Activated B cell treated with CpG ODN at 0.5 μM for 24 hours (primary cell): ENCODE measurements at regions not wholly inside any gene's neighbourhood (a gene's known extent, or its start where the extent isn't known, plus 50 kb on each side); places are given as distances from the start of the nearest gene placed in this dataset.

Experiments
- ATAC-seq: fragments of 200-7000 bp; cut with Tn5 transposase; one replicate; pipeline ENCODE4 v1.10.0; 2021; ENCODE audit warnings: low read depth, mild to moderate bottlenecking, moderate library complexity
- CTCF ChIA-PET: fragments of 350-600 bp; sonication (Branson Sonifier 250); formaldehyde crosslinking; loops from one replicate; lab custom pipeline; 2021; ENCODE audit warnings: antibody characterized with exemption; lab: Charles Lee
- POLR2A ChIA-PET: fragments of 350-600 bp; sonication (Branson Sonifier 250); formaldehyde crosslinking; loops from one replicate; lab custom pipeline; 2021; ENCODE audit warnings: antibody characterized with exemption; lab: Charles Lee
- DNase-seq: peaks from one replicate; pipeline ENCODE4 v3.0.0; 2022
- H3K27ac Mint-ChIP-seq: one replicate; pipeline ENCODE4 v1.8.0; 2020; ENCODE audit warnings: mixed read lengths
- H3K27me3 Mint-ChIP-seq: one replicate; pipeline ENCODE4 v1.8.0; 2021; ENCODE audit warnings: mixed read lengths
- H3K36me3 Mint-ChIP-seq: one replicate; pipeline ENCODE4 v1.8.0; 2021; ENCODE audit warnings: low read depth, mixed read lengths
- H3K4me1 Mint-ChIP-seq: one replicate; pipeline ENCODE4 v1.8.0; 2021; ENCODE audit warnings: mixed read lengths
- H3K4me3 Mint-ChIP-seq: one replicate; pipeline ENCODE4 v1.8.0; 2020; ENCODE audit warnings: mild to moderate bottlenecking, mixed read lengths
- H3K9me3 Mint-ChIP-seq: one replicate; pipeline ENCODE4 v1.8.0; 2020; ENCODE audit warnings: mixed read lengths
- CTCF ChIP-seq: fragments of 200-600 bp; IDR thresholded peaks from one replicate; pipeline ENCODE4 v1.8.0; 2022; ENCODE audit warnings: antibody characterized with exemption, mild to moderate bottlenecking
- intact Hi-C: fragments of 100-400 bp; cut with micrococcal nuclease; formaldehyde crosslinking; loops from one replicate; pipeline ENCODE4 v1.15.1; 2024

GRCh38 chr18:9025091-9025838 is 77.2 kb upstream of the NDUFV2 start:
- no peaks in the 10 kb centered on the region for H3K4me1 Mint-ChIP-seq
- CTCF ChIA-PET, result no interaction called here
- H3K27ac Mint-ChIP-seq, result no peak overlapping the region
- no peak for ATAC-seq
- H3K36me3 Mint-ChIP-seq, result no peaks in the 10 kb centered on the region
- no peaks in the 10 kb centered on the region for H3K27me3 Mint-ChIP-seq
- no peak for DNase-seq
- POLR2A ChIA-PET, result no interaction called here
- no peak for TF ChIP-seq CTCF
- intact Hi-C loops, result no loop called here
- no peaks in the 10 kb centered on the region for H3K9me3 Mint-ChIP-seq
- no peak overlapping the region for H3K4me3 Mint-ChIP-seq

- Mint-ChIP-seq H3K9me3 (no peaks in the 10 kb centered on the region), H3K4me1 (no peaks in the 10 kb centered on the region), H3K27me3 (no peaks in the 10 kb centered on the region), H3K4me3 (no peak overlapping the region), H3K27ac (no peak overlapping the region), H3K36me3 (no peaks in the 10 kb centered on the region)
- no peak for TF ChIP-seq CTCF
- ATAC-seq, result no peak
- ChIA-PET CTCF (no interaction called here), POLR2A (no interaction called here)
- intact Hi-C loops, result no loop called here
- no peak for DNase-seq
These were observed 73.4 kb upstream of the NDUFV2 start for GRCh38 chr18:9029131-9029530.

- H3K36me3 Mint-ChIP-seq, result no peaks in the 10 kb centered on the region
- TF ChIP-seq CTCF, result no peak
- CTCF ChIA-PET, result no interaction called here
- DNase-seq (no peak), ATAC-seq (no peak)
- intact Hi-C loops, result no loop called here
- H3K4me1 Mint-ChIP-seq, result no peaks in the 10 kb centered on the region
- H3K27ac Mint-ChIP-seq, result no peak overlapping the region
- H3K9me3 Mint-ChIP-seq, result no peaks in the 10 kb centered on the region
- H3K27me3 Mint-ChIP-seq, result no peaks in the 10 kb centered on the region
- POLR2A ChIA-PET, result no interaction called here
- no peak overlapping the region for H3K4me3 Mint-ChIP-seq
These were observed 70.0 kb upstream of the NDUFV2 start for GRCh38 chr18:9032519-9032918.

GRCh38 chr18:9038277-9038871 is 64.1 kb upstream of the NDUFV2 start:
- intact Hi-C loops, result no loop called here
- Mint-ChIP-seq H3K27me3 (no peaks in the 10 kb centered on the region), H3K27ac (no peak overlapping the region), H3K4me1 (no peaks in the 10 kb centered on the region), H3K36me3 (no peaks in the 10 kb centered on the region), H3K9me3 (no peaks in the 10 kb centered on the region), H3K4me3 (no peak overlapping the region)
- ATAC-seq (no peak), DNase-seq (no peak)
- ChIA-PET CTCF (no interaction called here), POLR2A (no interaction called here)
- no peak for TF ChIP-seq CTCF

- intact Hi-C loops, result no loop called here
- ATAC-seq (no peak), DNase-seq (no peak)
- POLR2A ChIA-PET, result interaction anchor here (0.7 kb wide), 1 partner anchor 44 kb away, joined by 4 read pairs; no protein-coding TSS in a partner anchor
- no peaks in the 10 kb centered on the region for H3K36me3 Mint-ChIP-seq
- TF ChIP-seq CTCF, result no peak
- no peaks in the 10 kb centered on the region for H3K4me1 Mint-ChIP-seq
- no peak overlapping the region for H3K27ac Mint-ChIP-seq
- H3K27me3 Mint-ChIP-seq, result no peaks in the 10 kb centered on the region
- no peak overlapping the region for H3K4me3 Mint-ChIP-seq
- CTCF ChIA-PET, result no interaction called here
- no peaks in the 10 kb centered on the region for H3K9me3 Mint-ChIP-seq
These were observed 62.9 kb upstream of the NDUFV2 start for GRCh38 chr18:9039441-9040071.
